Esophagus muscularis mucosa (tissue), 3 donors: ENCODE measurements at regions not wholly inside any gene's neighbourhood (a gene's known extent, or its start where the extent isn't known, plus 50 kb on each side); places are given as distances from the start of the nearest gene placed in this dataset.
"Not testable (repeated sequence)": the region's sequence is repeated elsewhere in the genome, so short reads cannot be mapped to it uniquely, and the experiment has no call there.

Experiments used
- POLR2A ChIP-seq: fragments of 450-650 bp; IDR thresholded peaks from one replicate; pipeline ENCODE4 v1.6.1; 2017; ENCODE audit warnings: antibody characterized with exemption, moderate library complexity, mild to moderate bottlenecking, low read depth
- POLR2AphosphoS5 ChIP-seq, 2 donors: sonication (generic); formaldehyde crosslinking; IDR thresholded peaks; one replicate each; pipeline ENCODE4 v1.6.1; 2017; ENCODE audit warnings: antibody characterized with exemption in 2 of 2
- TF ChIP-seq, protein P1 (sequence below), 3 experiments: fragments of 200-600 bp in 2 of 3; fragments of 450-650 bp in 1 of 3; sonication (generic) in 2 of 3; IDR thresholded peaks; one replicate each; pipeline ENCODE4 v1.5.1; 2017 to 2019; ENCODE audit warnings: antibody characterized with exemption in 3 of 3, mild to moderate bottlenecking in 2 of 3, moderate library complexity in 1 of 3

DNA sequence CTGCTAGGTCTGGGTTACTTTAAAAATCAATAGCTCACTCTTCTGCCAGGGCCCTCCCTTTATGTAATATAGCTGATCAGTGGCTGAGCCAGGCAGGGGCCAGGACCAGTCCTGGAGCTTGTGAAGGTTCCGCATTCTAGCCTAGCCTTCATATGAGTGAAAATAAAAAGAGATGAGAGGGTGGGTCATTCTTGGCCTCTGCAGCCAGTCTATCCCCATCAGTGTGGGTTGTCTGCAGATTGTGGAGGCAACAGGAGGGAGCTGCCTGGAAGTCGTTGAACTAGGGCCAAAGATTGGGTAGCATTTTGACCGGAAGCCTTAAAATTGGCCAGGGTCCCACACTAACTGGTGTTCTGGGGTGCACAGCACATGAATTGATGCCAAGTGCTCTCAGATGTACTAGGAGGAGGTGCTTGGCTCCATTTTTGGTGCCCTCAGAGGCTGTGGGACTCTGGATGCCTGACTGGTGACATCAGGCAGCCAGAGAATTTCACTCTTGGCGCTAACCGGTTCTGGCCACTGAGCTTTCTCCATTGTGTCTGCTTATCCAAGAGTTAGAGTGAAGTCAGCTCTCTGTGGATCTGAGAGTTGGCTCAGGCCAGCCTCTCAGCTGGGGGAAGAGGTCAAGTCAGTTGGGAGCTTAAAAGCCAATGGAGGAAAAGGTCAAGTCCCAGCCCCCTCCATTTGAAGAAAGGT is 66.5 kb upstream of the IKBKE start:
- TF ChIP-seq, protein P1, sequence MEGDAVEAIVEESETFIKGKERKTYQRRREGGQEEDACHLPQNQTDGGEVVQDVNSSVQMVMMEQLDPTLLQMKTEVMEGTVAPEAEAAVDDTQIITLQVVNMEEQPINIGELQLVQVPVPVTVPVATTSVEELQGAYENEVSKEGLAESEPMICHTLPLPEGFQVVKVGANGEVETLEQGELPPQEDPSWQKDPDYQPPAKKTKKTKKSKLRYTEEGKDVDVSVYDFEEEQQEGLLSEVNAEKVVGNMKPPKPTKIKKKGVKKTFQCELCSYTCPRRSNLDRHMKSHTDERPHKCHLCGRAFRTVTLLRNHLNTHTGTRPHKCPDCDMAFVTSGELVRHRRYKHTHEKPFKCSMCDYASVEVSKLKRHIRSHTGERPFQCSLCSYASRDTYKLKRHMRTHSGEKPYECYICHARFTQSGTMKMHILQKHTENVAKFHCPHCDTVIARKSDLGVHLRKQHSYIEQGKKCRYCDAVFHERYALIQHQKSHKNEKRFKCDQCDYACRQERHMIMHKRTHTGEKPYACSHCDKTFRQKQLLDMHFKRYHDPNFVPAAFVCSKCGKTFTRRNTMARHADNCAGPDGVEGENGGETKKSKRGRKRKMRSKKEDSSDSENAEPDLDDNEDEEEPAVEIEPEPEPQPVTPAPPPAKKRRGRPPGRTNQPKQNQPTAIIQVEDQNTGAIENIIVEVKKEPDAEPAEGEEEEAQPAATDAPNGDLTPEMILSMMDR (IDR thresholded peaks at IDR 0.05): not testable (repeated sequence)
- not testable (repeated sequence) for TF ChIP-seq POLR2A; POLR2AphosphoS5 (IDR thresholded peaks at IDR 0.05)
